GM21381 (cell line): ENCODE measurements at regions not wholly inside any gene's neighbourhood (a gene's known extent, or its start where the extent isn't known, plus 50 kb on each side); places are given as distances from the start of the nearest gene placed in this dataset.

ENCODE experiments used
- ATAC-seq: cut with Tn5 transposase; IDR thresholded peaks from one replicate; pipeline ENCODE4 v1.9.1; 2021; ENCODE audit warnings: mild to moderate bottlenecking, moderate library complexity; ENCODE audit not compliant: unreplicated experiment

GRCh38 chr16:17885659-17886207, 415.0 kb upstream of the XYLT1 start:
- ATAC-seq: no peak

- no peak for ATAC-seq
These were observed 407.1 kb upstream of the XYLT1 start for GRCh38 chr16:17877821-17878360.

- ATAC-seq: no peak
These were observed 396.2 kb upstream of the XYLT1 start for GRCh38 chr16:17866996-17867395.

- no peak for ATAC-seq
These were observed 391.3 kb upstream of the XYLT1 start for GRCh38 chr16:17861981-17862479.

- ATAC-seq: no peak
These were observed 387.3 kb upstream of the XYLT1 start for GRCh38 chr16:17858061-17858460.

- ATAC-seq: no peak
These were observed 383.2 kb upstream of the XYLT1 start for GRCh38 chr16:17853958-17854357.

GRCh38 chr16:17852977-17853702, 382.4 kb upstream of the XYLT1 start:
- ATAC-seq: no peak

GRCh38 chr16:17850581-17851250, 380.0 kb upstream of the XYLT1 start:
- no peak for ATAC-seq

GRCh38 chr16:17847234-17847795, 376.6 kb upstream of the XYLT1 start:
- no peak for ATAC-seq

GRCh38 chr16:17846030-17846429, 375.3 kb upstream of the XYLT1 start:
- ATAC-seq: no peak

- no peak for ATAC-seq
These were observed 374.3 kb upstream of the XYLT1 start for GRCh38 chr16:17845031-17845430.

GRCh38 chr16:17843905-17844304, 373.1 kb upstream of the XYLT1 start:
- no peak for ATAC-seq

- ATAC-seq: no peak
These were observed 369.1 kb upstream of the XYLT1 start for GRCh38 chr16:17839907-17840306.

- no peak for ATAC-seq
These were observed 368.5 kb upstream of the XYLT1 start for GRCh38 chr16:17839272-17839671.

GRCh38 chr16:17836868-17837602, 366.3 kb upstream of the XYLT1 start:
- ATAC-seq: no peak

- ATAC-seq: no peak
These were observed 364.5 kb upstream of the XYLT1 start for GRCh38 chr16:17835118-17835876.

GRCh38 chr16:17832738-17833137, 362.0 kb upstream of the XYLT1 start:
- no peak for ATAC-seq

- no peak for ATAC-seq
These were observed 360.6 kb upstream of the XYLT1 start for GRCh38 chr16:17831330-17831729.

GRCh38 chr16:17830651-17831050, 359.9 kb upstream of the XYLT1 start:
- ATAC-seq: no peak

- ATAC-seq: no peak
These were observed 359.1 kb upstream of the XYLT1 start for GRCh38 chr16:17829811-17830210.
